ENCODE measurements at regions not wholly inside any gene's neighbourhood (a gene's known extent, or its start where the extent isn't known, plus 50 kb on each side); places are given as distances from the start of the nearest gene placed in this dataset.
A peak's percentile ranks its signal among the peaks of the same experiment; 100 is the strongest.
"Not testable (repeated sequence)": the region's sequence is repeated elsewhere in the genome, so short reads cannot be mapped to it uniquely, and the experiment has no call there.

DNA sequence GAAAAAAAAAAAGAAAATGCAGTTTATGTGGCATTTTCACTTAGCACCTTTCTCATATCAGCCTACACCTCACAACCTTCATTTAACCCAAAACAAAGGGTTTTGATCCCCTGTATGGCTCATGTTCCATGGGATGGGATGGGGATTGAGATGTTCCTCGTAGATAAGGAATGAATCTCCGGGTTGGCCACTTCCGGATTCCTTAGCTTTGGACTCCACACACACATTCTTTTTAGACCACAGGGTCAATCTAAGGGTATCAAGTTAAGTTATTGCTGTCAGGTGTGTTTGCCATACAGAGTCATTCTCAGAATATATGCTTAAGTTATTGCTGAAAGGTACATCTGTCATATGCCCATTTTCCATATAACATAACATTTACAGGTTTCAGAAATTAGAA, 301.4 kb upstream of the TGFBR2 start:
- DNase-seq: no peak

DNA sequence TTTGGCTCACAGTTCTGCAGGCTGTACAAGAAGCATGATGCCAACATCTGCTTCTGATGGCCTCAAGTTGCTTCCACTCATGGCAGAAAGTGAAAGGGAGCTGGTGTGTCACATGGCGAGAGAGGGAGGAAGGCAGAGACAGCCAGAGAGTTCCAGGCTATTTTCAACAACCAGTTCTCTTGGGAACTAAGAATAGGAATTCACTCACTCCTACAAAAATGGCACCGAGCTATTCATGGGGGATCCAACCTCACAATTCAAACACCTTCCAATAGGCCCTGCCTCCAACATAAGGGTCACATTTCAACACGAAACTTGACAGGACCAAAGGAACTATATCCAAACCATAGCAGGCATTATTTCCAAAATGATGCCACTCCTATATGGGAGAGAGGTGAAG, 299.5 kb upstream of the TGFBR2 start:
- DNase-seq: no peak

DNA sequence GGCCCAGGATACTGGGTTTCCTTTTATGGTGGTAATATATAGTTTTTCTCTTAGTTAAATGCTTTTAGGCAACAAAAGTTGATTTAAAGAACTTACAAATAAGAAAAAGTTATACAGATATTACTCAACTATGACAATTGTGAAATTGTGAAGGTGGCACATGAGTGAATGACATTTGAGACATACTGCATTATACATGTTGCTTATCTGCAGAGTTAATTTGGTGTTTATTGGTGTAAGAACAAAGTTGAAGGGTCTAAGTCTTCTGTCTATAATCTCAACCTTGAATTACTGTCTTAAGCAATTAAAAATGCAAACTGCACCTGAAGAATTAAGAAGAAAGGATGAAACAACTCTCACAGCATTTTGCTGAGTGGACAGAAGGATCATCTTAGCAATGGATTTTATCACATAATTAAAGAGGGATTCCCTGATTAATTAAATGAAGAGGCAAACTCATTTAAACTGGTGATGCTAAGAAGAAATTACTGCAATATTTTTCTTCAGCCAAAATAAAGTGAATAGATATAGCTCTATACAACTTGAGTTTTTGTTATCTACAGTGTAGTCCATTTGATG, 298.9 kb upstream of the TGFBR2 start:
- no peak for DNase-seq

DNA sequence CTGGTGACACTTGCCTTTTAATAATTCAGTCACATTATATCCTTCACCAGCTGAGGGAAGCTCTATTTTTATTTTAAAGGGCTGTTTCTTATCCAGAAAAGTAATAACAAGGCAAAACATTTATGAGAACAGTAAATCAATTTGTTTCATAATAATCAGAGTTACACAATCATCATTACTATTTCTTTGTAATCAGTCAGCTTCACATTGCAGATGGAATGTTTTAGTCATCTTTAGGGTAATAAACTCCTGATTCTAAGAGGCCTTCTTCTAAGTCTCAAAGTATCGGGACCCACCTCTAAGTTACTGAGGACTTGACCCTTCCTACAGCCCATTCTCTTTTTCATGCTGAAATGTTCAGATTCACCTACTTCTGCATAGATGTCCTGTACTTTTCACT, 298.3 kb upstream of the TGFBR2 start:
- DNase-seq: no peak

DNA sequence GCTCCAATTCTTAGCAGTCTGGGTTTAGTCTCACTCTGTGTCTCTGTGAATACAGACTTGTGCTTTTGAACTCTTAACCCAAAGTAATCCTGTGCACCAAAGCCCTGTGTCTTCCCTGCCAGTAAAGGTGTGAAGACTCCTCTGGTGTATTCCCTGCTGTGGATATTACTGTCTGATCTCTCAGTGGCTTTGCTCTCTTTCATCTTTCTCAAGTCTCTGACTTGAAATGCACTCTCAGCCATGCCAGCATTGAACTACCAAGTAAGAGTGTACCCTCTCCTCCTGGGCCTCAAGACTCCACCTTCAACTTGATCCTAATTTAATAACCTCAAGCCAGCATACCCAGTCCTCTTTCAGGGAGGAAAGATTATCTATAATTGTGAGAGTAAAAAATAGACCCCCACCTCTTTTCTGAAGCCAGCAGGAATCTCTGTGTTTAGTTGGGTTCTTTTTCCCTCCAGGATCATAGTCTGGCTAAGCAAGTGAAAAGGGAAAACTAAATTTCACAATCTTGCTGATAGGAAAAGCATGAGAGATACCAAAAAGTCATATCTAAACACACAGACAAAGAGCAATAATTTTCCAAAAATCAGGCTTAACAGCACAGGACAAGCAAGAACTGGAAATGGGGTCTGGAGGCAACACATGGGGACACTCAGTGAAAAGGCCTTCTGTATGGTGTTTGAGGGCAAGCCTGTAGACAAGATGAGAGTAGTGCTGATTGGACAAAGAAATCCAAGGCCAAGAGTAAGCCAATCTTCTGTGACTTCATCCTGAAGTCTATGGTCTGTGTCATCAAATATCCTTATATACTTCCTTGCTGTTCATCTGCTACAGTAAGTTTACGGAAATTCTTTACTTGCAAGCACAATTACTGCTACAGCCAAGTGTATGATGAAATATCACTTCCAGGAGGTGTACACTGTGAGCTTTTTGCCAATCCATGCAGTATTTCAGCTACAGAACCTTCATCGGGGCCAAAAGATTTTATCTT, 296.1 kb upstream of the TGFBR2 start:
- no peak for DNase-seq

DNA sequence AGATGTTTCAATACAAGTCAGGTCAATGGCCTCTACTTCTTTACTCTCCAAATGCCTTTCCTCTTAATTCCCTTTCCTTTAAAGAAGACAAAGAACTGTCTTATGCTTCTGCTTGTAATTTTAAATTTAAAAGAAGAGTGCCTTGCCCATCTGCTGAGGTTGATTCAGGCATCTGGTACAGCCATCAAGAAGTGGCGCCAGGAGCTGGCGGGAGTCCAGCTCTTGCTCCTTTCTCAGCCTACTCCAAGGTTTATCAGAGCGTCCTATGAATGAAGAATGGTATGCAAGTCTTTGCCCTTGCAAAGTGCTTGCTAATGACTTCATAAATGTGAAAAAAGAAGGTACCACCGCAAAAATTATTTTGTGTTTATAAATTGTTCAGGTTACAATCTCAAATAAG, 294.6 kb upstream of the TGFBR2 start:
- no peak for DNase-seq

DNA sequence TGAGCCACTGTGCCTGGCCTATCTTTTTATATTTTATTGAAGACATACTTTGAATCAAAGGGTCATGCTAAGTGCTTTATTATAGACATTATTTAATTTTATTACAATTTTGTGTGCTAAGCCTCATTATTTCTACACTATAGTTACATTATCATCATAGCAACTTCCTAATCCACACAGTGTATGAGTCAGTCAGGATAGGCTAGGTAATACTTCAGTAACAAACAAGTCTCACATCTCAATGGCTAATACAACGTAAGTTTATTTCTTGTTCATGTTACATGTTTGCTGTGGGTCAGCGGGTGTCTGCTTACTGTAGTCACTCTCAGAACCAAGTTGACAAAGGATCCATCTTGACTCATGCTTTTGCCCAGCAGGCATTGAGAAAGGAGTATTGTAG, 292.6 kb upstream of the TGFBR2 start:
- no peak for DNase-seq

DNA sequence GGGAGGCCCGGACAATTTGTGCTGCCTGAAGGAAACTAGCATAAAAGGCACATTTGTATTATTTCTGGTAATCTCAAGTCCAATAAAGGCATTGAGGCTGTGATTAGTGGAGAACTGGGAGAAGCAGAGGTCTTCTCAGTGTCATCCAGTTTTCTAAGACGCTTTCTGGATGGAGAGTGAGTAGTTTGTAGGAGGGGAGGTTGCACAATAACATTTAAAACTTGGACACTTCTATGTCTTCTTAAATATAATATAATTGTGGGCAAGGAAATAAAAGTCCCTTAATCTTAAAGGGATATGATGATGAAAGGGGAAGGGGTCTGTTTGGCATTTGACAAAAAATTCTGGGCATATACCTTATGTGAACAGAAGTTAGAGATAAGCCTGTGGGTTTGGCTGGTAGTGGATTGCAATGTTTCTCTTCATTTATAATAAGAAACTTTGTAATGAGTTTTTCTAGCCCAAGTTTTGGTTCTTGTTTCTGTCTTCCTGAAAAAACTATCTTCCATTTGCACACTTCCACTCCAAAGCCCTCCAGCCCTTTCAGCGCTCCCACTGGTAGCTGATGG, 291.6 kb upstream of the TGFBR2 start:
- DNase-seq: no peak

DNA sequence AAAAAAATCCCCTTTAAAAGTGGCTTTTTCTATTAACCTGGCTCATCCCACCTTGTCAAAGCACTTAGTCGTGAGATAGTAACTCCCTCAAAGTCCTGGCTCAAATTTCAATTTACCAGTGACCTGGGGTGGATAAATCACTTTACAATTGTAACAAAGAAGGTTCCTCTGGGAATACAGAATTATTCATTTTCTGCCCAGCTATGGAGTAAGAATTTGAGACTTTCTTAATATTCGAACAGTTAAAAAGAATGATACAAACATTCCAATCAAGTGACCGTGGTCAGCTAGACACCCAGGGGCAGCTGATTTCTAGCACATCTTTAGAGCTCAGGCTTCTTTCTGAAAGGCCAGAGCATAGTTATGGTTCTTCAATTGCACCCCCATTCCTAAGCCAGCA, 291.0 kb upstream of the TGFBR2 start:
- no peak for DNase-seq

DNA sequence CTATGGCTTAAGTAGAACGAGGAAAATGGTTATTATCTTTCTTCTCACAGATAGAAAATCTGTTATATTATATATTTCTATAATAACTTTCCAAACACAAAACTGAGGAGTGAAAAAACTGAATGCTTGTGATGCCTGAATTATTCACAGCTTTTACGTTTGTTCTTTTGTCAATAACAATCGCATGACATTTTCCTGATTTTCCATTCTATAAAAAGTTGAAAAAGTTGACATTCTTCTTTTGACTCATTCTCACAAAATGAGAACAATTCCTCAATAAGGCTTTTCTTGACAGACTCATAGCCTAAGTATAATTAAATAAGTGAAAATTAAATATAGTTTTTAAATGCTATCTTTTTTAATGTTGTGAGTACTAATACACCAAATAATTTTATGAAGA, 288.8 kb upstream of the TGFBR2 start:
- no peak for DNase-seq

DNA sequence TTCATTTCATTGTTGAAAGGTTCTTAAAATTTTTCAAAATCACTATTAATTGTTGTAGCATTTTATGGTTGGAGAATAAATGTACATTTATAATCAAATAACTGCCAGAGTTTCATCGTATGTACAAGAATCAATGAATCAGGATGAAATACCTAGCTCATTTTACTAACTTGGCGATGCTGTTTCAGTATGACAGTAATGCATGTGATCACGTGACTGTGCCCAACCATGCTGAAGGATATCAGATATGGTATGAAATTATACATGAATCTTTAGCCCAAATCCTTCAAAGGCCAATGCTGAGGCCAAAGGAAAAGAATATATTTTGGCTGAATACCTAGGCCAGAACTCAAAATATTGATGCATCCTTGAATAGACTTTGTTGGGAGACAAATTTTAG, 288.3 kb upstream of the TGFBR2 start:
- DNase-seq: no peak

DNA sequence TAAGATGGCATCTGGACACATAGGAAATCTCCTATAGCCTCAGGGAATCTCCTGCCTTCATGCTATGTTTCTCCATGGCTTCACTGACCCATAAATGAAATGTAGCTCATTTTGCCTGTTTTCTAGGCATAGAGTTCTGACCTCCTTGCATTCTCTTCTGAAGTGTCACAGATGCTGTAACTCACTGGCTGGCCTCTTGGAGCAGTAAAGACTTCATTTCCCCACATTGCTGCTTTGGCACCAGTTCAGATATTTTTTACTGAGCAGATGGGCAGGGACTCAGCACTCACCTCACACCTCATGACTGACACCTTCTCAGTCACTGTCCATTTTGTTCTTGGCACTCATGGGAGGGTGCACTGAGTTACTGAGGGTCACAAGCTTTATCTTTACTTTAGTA, 286.7 kb upstream of the TGFBR2 start:
- peak; percentile 23 to 30 for DNase-seq

DNA sequence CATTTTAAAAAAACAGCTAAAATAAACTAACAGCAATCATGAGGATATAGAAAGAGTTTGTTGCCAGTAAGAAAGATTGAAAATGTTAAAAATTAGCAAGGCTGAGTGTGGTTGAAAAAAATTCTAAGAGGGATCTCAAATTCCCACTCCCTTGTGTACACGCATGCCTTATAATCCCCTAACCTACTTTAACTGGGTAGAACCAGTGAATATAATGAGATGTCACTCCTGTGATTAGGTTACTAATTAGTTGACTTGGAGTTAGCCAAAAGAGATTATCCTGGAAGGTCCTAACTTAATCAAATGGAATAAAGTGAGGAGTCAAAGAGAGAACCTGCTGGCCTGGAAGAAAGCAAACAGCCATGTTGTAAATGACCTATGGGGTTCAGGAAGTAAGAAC, 286.0 kb upstream of the TGFBR2 start:
- DNase-seq: no peak

DNA sequence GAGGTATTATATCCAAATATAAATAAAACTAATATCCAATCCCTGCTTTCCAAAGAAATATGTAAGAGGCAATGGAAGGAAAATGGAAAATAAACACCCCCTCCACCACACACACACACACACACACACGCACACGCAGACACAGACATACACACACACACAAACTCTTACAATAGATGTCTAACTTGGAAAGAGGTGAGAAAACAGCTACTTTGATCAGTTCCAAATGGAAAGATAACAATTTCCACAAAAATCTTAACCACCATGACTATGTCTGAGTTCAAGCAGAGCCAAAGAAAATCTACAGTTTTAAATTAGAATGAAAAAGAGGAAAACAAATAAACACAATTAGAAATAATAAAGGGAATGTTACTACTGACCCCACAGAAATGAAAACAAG, 285.3 kb upstream of the TGFBR2 start:
- no peak for DNase-seq

DNA sequence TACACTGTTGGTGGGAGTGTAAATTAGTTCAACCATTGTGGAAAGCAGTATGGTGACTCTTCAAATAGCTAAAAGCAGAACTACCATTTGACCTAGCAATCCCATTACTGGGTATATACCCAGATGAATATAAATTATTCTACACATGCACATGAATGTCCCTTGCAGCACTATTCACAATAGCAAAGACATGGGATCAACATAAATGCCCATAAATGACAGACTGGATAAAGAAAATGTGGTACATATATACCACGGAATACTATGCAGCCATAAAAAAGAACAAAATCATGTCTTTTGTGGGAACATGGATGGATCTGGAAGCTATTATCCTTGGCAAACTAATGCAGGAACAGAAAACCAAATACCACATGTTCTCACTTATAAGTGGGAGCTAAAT, 282.8 kb upstream of the TGFBR2 start:
- not testable (repeated sequence) for DNase-seq

DNA sequence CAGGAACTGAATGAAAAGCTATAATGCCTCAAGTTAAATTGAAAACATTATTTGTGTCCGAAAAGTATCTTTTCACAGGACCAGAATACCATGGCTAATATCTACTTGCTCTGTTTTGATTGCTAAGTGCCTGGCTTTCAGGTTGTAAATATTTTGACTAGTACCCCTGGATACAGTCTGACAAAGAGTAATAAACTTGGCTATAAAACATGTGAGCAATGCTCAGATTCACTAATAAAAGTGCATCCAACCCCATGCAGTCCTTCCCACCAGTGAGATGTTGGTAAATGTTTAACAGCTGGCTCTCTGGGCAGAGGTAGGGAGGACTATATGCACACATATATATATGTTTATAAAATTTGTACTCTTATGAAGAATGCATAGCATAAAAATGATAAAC, 281.8 kb upstream of the TGFBR2 start:
- DNase-seq: no peak

DNA sequence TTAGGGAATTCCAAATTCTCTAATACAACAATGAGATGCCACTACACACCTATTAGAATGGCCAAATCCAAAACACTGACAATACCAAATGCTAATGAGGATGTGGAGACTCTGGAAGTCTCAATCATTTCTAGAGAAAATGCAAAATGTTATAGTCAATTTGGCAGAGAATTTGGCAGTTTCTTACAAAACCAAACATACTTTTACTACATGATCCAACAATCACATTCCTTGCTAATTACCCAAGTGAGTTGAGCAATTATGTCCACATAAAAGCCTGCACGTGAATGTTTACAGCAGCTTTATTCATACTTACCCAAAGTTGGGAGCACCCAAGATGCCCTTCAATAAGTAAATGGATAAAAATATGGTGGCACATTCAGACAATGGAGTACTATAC, 278.4 kb upstream of the TGFBR2 start:
- DNase-seq: not testable (repeated sequence)

DNA sequence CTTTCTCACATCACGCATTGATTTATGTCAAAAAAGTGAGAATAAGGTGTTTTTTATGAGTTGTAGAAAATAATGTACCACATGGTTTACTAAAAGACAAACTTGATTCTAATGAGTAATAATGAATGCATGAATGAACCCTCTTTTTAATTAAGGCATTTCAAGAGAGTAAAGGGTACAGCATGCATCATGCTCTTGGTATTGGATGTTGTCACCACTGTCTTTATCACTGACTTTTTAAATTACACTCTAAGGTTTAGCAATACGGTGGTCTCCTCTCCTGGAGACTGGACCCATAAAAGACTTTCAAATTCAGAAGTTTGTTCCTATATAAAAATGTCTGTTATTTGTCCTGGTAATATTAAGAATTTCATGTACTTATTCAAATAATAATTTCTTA, 277.5 kb upstream of the TGFBR2 start:
- not testable (repeated sequence) for DNase-seq

DNA sequence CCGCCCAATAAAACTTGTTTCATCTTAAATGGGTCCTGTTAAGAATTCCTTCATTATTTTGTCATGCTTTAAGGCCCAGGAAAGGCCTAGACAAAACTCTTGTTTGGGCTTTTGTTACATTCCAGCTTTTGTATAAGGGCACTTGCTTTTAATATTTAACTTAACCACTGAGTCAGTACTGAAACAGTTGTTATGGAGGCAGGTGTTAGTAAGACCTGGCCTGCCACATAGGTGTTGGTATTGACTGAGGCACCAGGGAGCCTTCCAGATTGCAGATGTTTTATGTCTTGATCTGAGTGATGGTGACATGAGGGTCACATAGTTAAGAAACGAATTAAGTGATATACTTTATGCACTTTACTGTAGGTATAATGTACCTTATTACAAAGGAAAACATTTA, 274.9 kb upstream of the TGFBR2 start:
- DNase-seq: no peak

DNA sequence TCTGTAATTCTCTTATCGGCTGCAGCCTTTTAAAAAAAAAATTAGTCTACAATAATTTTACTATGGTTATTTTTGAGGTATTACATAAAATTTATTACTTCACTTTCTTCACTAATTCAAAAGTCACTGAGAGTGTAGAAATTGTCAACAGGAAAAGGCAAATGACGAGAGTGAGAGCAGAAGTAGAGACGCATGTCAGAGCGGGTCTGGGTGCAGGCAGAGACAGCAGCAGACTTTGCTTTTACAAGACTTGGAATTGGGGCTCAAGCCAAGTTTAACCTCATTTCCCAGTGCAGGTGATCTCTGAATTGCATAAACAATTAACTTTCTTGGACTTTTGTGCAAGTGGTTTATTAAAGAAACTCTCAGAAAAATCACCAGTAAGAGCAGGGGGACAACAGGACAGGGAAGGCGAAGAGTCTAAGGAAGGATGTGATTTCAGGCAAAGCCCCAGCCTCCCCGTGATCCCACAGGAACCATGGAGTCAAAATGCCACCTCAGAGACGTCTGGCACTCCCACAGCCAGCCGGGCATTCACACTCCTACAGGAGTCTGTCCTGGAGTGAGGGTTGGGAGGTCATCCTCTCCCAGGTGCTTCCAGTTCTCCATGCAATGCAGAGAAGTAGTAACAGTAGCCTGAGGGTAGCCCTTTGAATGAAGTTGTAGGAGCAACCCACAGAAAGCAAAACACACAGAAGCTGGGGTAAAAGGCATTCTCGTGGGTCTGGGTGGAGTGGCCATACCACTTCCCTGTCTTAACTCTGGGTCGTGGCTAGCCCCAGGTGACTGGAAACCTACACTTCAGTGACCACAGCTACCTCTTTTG, 274.0 kb upstream of the TGFBR2 start:
- DNase-seq: no peak

DNA sequence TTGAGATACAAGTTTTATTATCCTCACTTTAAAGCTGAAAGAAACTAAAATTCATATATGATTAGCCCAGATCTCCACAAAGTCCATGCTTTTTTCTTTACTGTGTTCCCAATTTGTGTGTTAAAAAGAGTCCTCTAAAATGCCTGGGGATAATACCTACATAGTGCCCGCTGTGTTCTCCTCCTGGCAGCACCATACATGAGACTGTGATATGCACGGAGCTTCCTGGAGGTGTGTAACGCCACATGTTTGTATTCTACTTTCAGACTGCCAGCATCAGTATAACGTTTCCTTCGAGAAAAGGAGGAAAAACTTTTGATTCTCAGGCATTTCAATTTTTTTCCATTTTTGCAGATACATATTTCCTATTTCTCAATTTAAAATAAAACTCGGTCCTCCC, 273.3 kb upstream of the TGFBR2 start:
- DNase-seq: no peak

DNA sequence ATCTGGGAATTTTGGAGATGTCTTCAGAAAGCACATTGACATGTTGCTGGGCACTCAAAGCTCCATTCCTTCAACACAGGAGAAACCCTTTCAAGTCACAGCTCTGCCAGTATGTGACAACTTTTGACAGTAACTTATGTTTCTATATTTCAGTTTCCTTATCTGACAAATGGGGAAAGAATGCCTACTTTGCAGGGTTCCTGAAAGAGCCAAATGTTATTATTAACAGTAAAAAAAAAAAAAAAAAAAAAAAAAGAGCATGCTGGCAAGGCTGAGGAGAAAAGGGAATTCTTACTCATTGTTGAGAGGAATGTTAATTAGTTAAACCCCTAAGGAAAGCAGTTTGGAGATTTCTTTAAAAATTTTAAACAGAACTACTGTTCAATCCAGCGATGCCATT, 272.5 kb upstream of the TGFBR2 start:
- DNase-seq: no peak

DNA sequence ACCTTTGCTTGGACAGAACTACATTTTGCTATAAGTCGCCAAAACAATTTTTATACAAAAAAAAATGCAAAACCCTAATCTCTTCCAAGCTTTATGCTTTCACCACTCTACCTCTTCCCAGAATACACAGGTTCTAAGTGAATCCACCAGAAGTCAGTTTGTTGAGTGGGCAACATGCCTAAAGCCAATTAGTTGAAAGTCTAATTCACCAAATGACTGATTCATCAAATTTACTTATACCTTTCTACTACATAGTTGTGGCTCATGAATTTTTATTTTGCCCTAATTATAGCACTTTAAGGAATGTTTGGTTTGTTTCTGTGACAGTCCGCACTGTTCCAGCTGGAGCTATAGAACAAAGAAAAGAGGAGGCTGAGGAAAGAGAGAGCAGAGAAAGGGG, 265.9 kb upstream of the TGFBR2 start:
- DNase-seq: no peak
